Left forelimb (tissue), 1 donor: ENCODE measurements at regions not wholly inside any gene's neighbourhood (a gene's known extent, or its start where the extent isn't known, plus 50 kb on each side); places are given as distances from the start of the nearest gene placed in this dataset.
A peak's percentile ranks its signal among the peaks of the same experiment; 100 is the strongest.
"Not testable (repeated sequence)": the region's sequence is repeated elsewhere in the genome, so short reads cannot be mapped to it uniquely, and the experiment has no call there.

Experiments
- DNase-seq: peaks from one replicate; pipeline ENCODE4 v3.0.0-alpha.2; 2018; ENCODE audit warnings: low spot score

DNA sequence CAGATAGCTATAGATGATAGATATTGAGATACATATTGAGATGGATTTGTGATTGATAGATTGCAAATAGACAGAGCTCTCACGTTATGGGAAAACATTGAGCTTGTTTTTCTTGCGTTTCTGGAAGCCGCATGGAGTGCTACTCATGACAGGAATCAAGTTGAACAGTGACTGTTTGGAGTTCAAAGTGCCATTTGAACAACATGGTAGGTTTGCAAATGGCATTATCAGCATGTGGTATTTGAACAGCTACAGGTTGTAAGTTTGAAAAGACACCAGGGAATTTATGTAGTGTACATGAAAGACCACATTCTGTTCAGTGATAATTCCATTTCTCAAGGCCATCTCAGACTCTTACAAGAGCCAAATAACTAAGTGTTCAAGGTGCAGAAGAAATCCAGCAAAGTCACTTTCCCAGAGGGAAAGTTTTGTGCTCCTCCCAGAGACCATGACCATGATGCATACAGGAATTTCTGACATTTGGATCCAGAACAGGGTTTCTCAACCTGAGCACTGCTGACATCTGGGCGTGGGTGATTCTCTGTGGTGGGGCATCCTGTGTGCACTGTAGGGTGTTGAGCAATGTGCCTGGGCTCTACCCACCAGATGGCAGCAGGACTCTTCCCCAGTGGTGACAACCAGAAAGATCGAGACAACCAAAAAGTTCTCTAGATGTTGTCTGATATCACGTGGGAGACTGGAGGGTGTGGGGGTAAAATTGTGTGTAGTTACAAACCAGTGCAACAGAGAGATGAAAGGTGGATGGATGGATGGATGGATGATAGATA lies 399.1 kb upstream of the AMELY start:
- DNase-seq, result no peak

DNA sequence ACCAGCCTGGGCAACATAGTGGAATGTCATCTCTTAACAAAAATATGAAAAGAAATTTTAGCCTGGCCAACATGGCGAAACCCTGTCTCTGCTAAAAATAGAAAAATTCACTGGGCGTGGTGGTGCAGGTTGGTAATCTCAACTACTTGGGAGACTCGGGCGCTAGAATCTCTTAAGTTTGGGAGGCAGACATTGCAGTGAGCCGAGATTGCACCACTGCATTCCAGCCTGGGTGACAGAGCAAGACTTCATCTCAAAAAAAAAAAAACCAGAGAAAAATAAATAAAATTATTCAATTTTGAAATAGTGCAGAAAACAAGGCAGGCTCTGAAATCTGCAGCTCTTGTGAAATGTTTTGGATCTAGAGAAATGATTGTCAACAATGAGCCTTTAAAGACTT lies 397.3 kb upstream of the AMELY start:
- DNase-seq, result no peak

DNA sequence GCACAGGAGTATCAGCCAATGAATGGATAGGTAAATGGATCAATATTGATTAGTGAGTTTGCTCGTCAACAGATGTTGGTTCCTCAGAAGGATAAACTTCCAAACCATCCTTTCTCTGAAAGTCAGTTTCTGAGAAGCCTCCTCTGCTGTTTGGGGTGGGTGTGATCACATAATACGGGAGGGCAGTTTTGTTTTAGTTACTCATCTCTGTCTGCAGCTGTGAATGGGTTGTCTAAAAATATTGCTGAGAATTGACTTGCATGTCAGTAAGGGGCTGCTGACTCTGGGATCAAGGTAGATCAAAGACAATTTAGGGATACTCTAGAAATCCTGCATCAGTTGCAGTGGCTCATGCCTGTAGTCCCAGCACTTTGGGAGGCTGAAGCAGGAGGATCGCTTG lies 390.8 kb upstream of the AMELY start:
- DNase-seq, result no peak

DNA sequence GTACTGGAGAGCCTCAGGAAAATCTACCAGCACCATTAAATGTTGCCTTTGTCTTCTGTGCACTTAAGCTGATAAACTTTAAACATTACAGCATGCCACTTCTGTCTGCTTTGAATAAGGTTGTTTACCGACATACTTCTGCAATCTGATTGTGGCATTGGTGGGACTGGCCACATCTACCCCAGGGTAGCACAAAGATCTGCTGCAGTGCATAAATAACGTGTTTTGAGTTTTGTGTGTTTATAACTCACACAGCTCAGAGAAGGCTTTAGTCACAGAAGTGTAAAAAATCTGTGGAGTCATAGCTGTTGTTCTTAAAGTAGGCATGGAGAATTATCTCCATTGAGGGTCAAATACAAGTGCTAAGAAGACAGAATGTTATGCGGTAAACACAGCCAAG lies 388.4 kb upstream of the AMELY start:
- no peak for DNase-seq

DNA sequence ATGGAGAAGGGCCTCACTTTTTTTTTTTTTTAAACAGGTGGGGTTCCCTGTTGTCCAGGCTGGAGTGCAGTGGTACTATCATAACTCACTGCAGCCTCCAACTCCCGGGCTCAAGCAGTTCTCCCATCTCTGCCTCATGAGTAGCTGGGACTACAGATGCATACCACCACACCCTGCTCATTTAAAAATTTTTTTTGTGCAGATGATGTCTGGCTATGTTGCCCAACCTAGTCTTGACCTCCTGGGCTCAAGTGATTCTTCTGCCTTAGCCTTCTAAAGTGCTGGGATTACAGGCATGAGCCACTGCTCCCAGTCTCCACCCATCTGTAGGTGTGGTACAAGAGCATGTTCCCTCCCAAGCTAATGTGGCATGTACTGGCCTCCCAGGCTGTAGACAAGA lies 380.6 kb upstream of the AMELY start:
- DNase-seq, result no peak

DNA sequence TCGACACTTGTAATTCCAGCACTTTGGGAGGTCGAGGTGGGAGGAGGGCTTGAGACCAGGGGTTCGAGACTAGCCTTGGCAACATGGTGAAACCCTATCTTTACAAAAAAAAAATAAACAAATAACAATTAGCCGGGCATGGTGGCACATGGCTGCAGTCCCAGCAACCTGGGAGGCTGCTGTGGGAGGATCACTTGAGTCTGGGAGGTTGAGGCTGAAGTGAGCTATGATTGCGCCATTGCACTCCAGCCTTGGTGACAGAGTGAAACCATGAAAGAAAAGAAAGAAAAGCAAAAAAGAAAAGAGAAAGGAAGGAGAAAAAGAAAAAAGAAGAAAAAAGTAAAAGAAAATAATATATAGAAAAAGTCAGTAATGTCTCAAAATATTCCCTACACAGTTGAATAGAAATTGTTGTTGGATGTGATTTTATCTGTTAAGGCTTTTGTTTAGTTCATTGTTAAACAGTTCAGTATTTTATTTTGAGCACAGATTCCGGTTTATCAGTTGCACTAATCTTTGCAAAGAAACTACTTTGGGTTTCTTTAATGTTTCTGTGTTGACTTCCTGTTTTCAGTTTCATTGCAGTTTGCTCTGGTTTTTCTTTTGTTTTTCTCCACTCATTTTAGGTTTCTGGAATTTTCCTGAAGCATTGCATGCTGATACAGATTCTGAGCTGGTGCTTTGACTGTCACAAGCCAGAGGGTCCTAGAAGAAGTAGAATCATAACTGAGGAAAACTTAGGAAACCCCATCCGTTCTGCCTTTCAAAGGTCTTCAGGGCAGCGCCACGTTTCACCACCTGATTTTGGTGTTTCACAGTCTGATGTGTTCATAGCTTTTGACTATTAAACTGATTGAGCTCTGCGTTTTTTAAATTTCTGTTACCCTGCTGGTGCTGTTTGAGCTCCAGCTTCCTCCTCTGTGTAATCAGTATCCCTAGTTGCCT lies 378.6 kb upstream of the AMELY start:
- DNase-seq, result no peak

DNA sequence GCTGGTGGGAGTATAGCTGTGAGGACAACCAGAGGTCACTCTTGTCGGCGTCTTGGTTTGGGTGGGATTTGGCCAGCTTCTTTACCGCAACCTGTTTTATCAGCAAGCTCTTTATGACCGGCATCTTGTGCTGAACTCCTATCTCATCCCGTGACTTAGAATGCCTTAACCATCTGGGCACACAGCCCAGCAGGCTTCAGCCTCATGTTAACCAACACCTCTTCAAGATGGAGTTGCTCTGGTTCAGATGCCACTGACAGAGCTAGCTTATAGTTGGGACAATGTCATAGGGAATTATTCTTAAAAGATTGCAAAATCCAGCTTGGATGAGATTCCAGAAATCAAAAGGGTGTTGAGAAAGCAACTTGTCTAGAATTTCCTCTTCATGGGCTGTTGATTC lies 377.1 kb upstream of the AMELY start:
- DNase-seq, result no peak

DNA sequence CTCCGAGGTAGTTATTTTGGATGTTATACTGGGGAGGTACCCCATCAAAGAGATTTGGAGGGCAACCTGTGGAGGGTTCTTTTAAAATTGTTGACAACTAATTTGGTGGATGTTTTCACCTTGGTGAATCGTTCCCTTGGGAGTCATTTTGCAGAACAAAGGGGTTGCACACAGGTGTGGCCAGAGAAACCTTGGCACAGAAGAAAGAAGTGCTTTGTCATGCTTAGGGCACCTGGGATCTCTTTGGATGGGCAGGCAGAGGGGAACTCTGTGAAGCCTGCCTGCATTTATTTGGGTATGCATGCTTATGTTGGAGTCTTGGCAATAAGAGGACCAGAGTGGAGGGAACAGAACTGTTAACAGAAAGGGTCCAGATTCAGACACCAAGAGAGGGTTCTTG lies 376.4 kb upstream of the AMELY start:
- not testable (repeated sequence) for DNase-seq

DNA sequence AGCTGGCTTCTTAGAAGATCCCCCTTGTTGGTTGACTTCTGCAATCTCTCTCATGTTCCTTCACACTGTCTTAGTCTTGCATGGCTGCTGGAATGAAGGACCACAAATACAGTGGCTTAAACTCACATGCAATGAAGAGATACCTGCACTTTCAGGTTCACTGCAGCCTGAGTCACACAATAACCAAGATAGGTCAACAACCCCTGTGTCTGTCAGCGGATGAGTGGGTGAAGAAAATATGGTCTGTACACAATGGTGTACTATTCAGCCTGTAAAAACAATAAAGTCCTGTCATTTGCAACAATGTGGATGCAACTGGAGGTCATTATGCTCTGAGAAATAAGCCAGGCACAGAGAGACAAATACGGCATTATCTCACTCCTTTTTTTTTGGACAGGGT lies 373.8 kb upstream of the AMELY start:
- DNase-seq, result no peak

DNA sequence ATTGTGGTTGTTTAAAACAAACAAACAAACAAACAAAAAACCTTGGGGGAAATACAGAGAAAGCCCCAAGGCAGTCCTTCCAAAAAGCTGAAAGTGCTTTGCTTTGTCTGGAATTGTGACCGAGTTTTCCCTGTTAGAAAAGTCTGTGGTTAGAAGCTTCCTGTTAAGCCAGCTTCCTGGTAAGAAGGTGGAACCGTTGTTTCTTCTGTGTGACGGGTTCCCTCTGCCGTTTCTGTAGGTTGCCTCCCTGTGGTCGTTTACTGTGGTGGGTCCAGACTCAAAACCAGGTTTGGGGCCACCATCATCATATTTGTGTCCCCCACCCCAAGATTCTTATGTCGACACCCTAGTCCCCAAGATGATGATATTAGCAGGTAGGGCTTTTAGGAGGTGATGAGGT lies 371.4 kb upstream of the AMELY start:
- DNase-seq, result no peak

DNA sequence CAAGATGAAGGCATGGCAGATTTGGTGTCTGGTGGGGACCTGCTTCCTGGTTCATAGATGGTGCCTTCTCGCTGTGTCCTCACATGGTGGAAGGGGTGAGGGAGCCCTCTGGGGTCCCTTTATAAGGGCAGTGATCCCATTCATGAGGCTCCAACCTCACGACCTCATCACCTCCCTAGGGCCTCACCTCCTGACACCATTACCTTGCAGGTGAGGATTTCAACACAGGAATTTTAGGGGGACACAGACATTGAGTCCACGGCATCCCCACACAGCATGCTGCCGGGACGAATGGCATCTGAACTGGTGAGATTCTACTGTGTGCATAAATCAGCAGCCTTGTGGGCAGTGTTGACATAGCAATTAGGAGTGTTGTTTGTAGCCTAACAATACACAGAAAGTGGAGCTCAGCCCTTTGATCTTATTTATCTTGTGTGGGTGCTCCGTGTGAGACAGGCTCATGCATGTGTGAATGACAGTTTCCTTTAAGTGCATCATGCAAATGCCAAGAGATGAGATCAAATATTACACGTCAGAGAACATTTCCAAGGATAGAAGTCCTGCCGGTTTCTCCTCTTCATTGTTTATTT lies 368.7 kb upstream of the AMELY start:
- DNase-seq, result not testable (repeated sequence)

DNA sequence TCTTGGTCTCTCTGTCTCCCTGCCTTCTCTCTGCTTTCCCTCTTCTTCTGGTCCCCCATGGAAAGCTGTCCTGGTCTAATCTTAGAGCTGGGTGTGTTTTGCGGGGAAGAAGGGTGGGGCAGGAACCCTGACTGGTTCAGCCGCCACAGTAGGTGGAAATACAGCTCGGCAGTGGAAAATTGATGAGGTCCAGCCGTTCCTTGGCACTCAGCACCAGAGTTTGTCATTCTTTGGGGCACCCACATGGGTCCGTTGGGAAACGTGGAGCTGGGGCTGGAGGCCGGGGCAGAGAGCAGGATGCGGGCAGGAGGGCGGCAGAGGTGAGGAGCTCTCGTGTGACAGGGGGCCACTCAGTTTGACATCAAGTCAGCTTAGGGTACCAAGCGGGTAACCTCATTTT lies 364.2 kb upstream of the AMELY start:
- DNase-seq, result no peak

DNA sequence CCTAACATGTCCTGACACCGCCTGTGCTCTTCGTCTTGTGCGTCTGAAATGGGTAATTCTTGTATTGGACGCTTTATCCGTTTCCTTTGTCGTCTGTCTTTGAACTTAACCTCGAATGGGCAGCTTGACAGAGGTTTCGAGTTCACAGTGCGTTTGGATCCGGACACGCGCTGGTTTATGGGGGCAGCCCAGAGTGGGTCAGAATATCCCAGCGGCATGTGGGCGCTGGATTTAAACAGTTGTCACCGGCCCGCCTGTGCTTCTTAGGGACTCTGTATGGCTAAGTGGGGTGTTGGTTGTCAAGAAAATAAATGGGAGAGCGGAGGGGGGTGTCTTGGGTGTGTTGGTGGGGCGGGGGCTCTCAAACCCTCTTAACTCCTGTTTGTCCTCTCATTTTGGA lies 363.5 kb upstream of the AMELY start:
- DNase-seq, result no peak

DNA sequence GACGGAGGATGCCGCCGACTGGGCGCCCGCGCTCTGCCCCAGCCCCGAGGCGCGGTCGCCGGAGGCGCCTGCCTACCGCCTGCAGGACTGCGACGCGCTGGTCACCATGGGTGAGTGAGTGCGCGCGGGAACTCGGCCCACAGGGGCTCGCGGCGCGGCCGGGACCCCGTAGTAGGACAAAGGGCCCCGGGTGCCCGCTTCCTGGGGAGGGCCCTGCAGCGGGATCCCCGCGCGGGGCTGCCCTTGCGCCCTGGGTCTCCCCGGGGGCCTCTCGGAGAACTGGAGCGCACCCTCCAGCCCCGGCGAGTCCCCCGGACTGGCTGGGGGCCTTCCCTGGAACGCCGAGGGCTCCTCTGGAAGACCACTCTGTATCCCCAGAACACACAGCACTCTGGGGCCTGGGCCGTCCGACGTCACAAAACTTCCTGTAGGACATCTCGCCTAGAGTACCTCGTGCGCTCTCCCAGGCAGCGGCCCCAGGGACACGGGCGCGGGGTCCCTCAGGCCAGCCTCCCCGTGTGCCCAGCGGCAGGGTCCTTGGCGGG lies 362.9 kb upstream of the AMELY start:
- DNase-seq, result peak; percentile 64

DNA sequence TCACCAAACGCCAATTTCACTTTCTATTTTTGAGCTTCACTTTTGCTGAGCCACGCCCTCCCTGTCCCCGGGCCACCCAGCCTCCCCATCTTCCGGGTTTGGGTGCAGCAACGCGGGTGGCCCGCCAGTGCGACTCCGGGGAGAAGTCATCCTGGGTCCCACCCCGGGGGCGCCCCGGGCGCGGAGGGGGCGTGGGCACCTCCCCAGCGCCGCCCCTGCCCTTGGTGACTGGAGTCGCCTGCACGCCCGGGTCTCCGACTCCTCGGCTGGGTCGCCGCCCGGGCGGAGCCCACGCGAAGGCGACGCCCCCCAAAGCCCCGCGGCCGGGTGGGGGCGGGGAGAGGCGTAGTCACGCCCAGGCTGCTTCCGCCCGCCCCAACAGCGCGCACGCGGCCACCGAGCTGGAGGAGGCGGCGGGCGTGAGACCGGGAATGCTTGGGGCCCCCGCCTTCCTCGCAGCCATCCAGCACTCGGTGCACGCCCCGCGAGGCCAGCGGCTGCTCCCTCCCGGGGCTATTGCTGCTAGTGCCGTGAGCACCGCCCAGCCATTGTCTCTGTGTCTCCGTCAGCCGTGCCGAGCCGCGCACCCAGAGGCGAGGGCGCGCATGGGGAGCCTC lies 362.1 kb upstream of the AMELY start:
- DNase-seq, result peak; percentile 87

DNA sequence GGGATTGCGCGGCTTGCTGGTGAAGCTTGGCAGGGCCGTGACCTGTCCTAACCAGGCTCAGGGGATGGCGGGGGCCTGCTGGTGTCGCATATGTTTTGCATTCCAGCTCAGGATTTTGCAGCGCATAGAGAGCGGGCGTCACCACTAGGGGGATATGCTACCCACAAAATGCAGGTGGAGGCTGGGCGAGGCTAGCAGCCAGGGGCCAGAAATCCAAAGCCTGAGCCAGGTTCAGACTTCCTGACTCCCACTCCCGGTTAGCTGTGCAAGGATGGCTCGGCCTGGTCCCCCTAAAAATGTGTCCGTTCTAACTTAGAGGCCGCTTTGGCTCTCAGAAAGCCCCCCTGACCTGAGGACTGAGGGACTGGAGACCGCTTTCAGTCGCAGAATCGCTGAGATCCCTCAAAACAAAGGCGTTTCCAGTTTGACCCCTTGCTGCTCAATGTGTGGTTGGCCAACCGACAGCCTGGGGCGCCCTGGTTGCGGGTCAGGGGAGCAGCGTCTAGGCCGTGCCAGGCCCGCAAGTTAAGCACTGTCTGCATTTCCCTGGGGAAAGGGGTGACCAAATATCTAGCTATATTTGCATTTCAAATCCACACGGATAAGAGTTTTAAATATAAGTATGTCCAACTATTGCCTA lies 361.1 kb upstream of the AMELY start:
- DNase-seq, result peak; percentile 72

DNA sequence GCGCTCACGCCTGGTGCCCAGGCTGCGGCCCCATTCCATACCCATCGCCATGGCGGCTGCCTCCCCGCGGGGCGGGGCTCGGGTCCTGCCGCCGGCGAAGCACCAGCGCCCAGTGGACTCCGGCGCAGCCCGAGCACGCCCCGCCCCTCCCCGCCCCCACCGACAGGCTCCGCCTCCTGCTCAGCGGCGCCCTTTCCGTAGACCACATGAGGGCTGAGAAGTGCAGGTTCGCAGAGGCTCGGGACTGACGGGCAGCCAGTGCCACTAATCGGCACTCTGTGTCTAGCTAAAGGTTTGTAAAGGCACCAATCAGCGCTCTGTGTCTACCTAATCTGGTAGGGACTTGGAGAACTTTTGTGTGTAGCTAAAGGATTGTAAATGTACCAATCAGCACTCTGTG lies 352.2 kb upstream of the AMELY start:
- DNase-seq, result no peak

DNA sequence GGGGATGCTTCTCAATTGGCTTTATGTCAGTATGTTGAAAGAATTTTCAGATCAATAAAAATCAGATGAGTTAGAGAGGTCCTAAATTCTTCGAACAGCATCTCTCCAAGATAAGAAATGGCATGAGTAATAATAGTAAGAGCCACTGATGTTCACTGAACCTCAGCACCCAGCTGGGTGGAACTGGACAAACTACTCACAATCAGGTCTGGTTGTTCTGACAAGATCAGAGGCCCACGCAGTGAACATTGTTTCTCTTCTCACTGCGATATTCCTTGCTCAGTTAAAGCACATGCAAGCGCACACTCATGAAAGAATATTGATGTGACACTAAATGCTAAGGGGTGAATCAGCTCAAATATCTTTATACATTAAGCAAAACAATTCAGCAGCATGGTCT lies 351.0 kb upstream of the AMELY start:
- DNase-seq, result no peak

DNA sequence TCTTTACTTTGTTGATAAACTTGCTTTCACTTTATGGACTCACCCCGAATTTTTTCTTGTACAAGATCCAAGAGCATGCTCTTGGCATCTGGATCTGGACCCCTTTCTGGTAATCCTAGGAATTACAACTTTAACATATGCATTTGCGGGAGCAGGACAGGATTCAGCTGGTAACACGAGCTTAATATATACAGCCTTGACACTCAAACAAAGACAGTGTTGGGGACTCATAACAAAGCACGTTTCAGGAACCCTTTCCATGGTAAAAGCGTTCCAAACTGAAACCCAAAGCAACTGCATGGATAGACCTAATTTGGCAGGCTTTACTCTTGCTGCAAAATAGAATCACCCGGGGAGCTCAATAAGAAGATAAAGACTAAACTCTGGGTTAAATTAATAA lies 349.7 kb upstream of the AMELY start:
- DNase-seq, result no peak

DNA sequence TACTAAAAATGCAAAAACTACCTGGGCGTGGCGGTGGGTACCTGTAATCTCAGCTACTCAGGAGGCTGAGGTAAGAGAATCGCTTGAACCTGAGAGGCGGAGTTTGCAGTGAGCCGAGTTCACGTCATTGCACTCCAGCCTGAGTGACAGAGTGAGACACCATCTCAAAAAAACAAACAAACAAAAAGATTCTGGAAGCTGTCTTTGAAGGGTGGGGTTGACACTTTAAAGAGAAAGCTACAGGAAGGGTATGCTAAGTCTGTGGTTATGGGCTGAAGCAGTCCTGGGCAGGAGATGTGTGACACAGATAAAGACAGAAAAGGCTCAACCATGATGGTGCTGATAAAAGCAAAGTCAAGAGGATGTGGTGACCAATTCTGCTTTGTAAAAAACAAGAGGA lies 328.5 kb upstream of the AMELY start:
- no peak for DNase-seq

DNA sequence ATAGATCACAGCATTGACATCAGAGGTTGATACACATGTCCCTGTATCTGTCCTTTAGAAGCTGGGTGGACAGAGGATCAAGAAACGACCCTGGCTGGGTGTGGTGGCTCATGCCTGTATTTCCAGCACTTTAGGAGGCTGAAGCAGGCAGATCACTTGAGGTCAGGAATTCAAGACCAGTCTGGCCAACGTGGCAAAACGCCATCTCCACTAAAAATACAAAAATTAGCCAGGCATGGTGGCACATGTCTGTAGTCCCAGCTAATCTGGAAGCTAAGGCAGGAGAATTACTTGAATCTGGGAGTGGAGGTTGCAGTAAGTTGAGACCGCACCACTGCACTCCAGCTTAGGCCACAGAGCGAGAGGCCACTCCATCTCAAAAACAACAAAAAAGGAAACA lies 300.4 kb upstream of the AMELY start:
- no peak for DNase-seq

DNA sequence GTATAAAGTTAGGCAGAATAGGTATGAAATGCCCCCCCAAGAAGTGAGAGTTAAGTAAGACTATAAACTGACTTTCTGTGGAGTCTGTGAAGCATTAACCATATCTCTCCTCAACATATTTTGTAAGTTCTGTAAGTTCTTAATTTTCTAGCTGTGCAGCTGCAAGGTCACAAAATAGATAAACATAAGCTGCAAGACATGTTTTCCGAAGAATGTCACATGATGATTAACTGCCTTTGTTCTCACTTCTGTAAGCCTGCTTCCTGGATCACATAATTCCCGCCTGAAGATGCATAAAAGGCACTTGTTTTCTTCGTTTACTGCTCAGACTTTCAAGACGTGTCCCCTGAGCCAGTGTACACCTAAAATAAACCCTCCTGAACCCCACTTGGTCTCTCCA lies 292.9 kb upstream of the AMELY start:
- DNase-seq, result no peak
